ENCODE measurements at regions not wholly inside any gene's neighbourhood (a gene's known extent, or its start where the extent isn't known, plus 50 kb on each side); places are given as distances from the start of the nearest gene placed in this dataset.

DNA sequence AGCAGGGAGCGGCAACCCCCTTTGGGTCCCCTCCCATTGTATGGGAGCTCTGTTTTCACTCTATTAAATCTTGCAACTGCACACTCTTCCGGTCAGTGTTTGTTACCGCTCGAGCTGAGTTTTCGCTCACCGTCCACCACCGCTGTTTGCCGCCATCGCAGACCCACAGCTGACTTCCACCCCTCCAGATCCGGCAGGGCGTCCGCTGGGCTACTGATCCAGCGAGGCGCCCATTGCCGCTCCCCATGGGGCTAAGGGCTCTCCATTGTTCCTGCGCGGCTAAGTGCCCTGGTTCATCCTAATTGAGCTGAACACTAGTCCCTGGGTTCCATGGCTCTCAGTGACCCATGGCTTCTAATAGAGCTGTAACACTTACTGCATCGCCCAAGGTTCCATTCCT lies 115.6 kb upstream of the AUTS2 start (continued):
- no peak for TF ChIP-seq JUND (IDR thresholded peaks at IDR 0.05)

DNA sequence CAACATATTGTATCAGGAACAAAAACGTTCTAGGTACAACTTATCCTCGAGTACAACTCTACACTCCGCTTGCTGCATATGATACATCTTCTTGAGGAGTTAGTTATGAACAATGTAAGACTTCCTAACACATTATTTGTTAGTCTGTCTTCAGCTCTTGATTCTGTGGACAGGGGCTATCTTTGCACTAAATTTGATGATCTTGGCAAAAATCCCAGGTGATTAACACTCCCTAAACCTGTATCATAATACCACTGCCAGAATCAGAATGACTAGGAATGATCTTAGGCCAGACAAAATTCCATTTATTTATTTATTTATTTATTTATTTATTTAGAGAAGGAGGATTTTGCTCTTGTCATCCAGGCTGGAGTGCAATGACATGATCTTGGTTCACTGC lies 108.7 kb upstream of the AUTS2 start:
- WGBS, result 90% methylated on average over 3 of the region's 3 CpGs
- Histone ChIP-seq H3K27ac (ENCODE audit: low read depth in 1 of 2, low read length in 2 of 2) (no peak overlapping the region), H3K9me3 (ENCODE audit: control insufficient read depth in 4 of 4, low read length in 3 of 4) (no peaks in the 10 kb centered on the region), H3K9ac (ENCODE audit: low read depth in 1 of 2, low read length in 2 of 2) (no peak overlapping the region), H3K27me3 (ENCODE audit: control insufficient read depth in 4 of 4, insufficient read depth in 4 of 4, low read length in 3 of 4) (no peaks in the 10 kb centered on the region), H3K36me3 (ENCODE audit: control insufficient read depth in 4 of 4, insufficient read depth in 3 of 4, low read depth in 1 of 4, low read length in 3 of 4) (no peaks in the 10 kb centered on the region), H3K4me3 (ENCODE audit: low read depth in 1 of 3, low read length in 3 of 3) (no peak overlapping the region), H3K4me1 (ENCODE audit: control insufficient read depth in 4 of 4, insufficient read depth in 4 of 4, low read length in 3 of 4) (no peaks in the 10 kb centered on the region)
- DNase-seq (ENCODE audit: low spot score), result no peak
- TF ChIP-seq EGR1 (IDR thresholded peaks at IDR 0.05; ENCODE audit: low read depth in 2 of 2), result no peak

DNA sequence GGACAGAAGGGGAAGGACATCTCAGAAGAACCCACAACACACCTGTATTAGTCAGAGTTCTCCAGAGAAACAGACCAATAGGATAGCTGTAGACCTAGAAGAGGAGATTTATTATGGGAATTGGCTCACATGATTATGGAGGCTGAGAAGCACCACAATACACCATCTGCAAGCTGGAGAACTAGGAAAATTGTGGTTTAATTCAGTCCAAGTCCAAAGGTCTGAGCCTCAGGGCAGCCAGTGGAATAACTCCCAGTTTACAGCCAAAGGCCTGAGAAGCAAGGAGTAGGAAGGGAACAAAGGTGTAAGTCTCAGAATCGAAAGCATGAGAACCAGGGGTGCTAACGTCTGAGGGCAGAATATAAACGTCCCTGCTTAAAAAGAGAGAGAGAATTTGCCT lies 99.6 kb upstream of the AUTS2 start:
- H3K9ac ChIP-seq (ENCODE audit: low read depth in 1 of 2, low read length in 2 of 2), result no peak overlapping the region
- H3K4me3 ChIP-seq (ENCODE audit: low read depth in 1 of 3, low read length in 3 of 3), result no peak overlapping the region
- WGBS, result 89% methylated on average over 3 of the region's 3 CpGs
- DNase-seq (ENCODE audit: low spot score), result no peak
- no peak overlapping the region for H3K27ac ChIP-seq (ENCODE audit: low read depth in 1 of 2, low read length in 2 of 2)
- H3K27me3 ChIP-seq (ENCODE audit: control insufficient read depth in 4 of 4, insufficient read depth in 4 of 4, low read length in 3 of 4), result no peaks in the 10 kb centered on the region
- TF ChIP-seq, protein P1, sequence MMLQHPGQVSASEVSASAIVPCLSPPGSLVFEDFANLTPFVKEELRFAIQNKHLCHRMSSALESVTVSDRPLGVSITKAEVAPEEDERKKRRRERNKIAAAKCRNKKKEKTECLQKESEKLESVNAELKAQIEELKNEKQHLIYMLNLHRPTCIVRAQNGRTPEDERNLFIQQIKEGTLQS (IDR thresholded peaks at IDR 0.05), result no peak
- TF ChIP-seq FOXA2 (IDR thresholded peaks at IDR 0.05) (no peak), HNF4A (conservative IDR thresholded peaks at IDR 0.05) (no peak), GABPA (IDR thresholded peaks at IDR 0.05 in 1 of 2, conservative IDR thresholded peaks at IDR 0.05 in 1 of 2) (no peak)
- TF ChIP-seq, protein P2, sequence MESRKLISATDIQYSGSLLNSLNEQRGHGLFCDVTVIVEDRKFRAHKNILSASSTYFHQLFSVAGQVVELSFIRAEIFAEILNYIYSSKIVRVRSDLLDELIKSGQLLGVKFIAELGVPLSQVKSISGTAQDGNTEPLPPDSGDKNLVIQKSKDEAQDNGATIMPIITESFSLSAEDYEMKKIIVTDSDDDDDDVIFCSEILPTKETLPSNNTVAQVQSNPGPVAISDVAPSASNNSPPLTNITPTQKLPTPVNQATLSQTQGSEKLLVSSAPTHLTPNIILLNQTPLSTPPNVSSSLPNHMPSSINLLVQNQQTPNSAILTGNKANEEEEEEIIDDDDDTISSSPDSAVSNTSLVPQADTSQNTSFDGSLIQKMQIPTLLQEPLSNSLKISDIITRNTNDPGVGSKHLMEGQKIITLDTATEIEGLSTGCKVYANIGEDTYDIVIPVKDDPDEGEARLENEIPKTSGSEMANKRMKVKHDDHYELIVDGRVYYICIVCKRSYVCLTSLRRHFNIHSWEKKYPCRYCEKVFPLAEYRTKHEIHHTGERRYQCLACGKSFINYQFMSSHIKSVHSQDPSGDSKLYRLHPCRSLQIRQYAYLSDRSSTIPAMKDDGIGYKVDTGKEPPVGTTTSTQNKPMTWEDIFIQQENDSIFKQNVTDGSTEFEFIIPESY (IDR thresholded peaks at IDR 0.05), result no peak
- no peaks in the 10 kb centered on the region for H3K9me3 ChIP-seq (ENCODE audit: control insufficient read depth in 4 of 4, low read length in 3 of 4)
- H3K36me3 ChIP-seq (ENCODE audit: control insufficient read depth in 4 of 4, insufficient read depth in 3 of 4, low read depth in 1 of 4, low read length in 3 of 4), result no peaks in the 10 kb centered on the region
- H3K4me1 ChIP-seq (ENCODE audit: control insufficient read depth in 4 of 4, insufficient read depth in 4 of 4, low read length in 3 of 4), result no peaks in the 10 kb centered on the region

DNA sequence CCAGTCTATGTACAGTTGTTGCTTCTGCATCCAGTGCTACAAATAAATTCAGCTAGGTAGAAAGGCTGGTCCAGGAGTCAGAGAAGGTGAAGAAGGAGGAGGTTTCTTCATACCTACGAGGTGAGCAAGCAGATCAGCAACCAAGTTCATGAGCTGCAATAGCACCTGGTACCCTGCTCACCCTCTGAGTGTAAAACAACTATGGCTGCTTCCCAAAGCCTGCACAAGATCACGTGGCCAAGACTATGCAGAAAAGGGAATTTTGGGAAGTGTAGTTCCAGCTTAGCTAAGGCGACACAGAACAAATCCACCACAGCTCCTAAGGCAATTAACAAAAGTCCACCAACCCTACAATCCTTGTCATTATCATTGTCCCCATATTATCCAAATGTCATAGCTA lies 95.9 kb upstream of the AUTS2 start:
- no peaks in the 10 kb centered on the region for H3K36me3 ChIP-seq (ENCODE audit: control insufficient read depth in 4 of 4, insufficient read depth in 3 of 4, low read depth in 1 of 4, low read length in 3 of 4)
- H3K9ac ChIP-seq (ENCODE audit: low read depth in 1 of 2, low read length in 2 of 2), result no peak overlapping the region
- H3K4me3 ChIP-seq (ENCODE audit: low read depth in 1 of 3, low read length in 3 of 3), result no peak overlapping the region
- no peaks in the 10 kb centered on the region for H3K4me1 ChIP-seq (ENCODE audit: control insufficient read depth in 4 of 4, insufficient read depth in 4 of 4, low read length in 3 of 4)
- no peaks in the 10 kb centered on the region for H3K27me3 ChIP-seq (ENCODE audit: control insufficient read depth in 4 of 4, insufficient read depth in 4 of 4, low read length in 3 of 4)
- TF ChIP-seq, protein P3, sequence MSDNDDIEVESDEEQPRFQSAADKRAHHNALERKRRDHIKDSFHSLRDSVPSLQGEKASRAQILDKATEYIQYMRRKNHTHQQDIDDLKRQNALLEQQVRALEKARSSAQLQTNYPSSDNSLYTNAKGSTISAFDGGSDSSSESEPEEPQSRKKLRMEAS (IDR thresholded peaks at IDR 0.05), result no peak
- TF ChIP-seq JUND (IDR thresholded peaks at IDR 0.05), result no peak
- TF ChIP-seq, protein P4, sequence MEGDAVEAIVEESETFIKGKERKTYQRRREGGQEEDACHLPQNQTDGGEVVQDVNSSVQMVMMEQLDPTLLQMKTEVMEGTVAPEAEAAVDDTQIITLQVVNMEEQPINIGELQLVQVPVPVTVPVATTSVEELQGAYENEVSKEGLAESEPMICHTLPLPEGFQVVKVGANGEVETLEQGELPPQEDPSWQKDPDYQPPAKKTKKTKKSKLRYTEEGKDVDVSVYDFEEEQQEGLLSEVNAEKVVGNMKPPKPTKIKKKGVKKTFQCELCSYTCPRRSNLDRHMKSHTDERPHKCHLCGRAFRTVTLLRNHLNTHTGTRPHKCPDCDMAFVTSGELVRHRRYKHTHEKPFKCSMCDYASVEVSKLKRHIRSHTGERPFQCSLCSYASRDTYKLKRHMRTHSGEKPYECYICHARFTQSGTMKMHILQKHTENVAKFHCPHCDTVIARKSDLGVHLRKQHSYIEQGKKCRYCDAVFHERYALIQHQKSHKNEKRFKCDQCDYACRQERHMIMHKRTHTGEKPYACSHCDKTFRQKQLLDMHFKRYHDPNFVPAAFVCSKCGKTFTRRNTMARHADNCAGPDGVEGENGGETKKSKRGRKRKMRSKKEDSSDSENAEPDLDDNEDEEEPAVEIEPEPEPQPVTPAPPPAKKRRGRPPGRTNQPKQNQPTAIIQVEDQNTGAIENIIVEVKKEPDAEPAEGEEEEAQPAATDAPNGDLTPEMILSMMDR (IDR thresholded peaks at IDR 0.05; ENCODE audit: low read depth, low read length, missing input control), result no peak
- TF ChIP-seq, protein P1 (IDR thresholded peaks at IDR 0.05), result no peak
- no peak for DNase-seq (ENCODE audit: low spot score)
- WGBS, result 77% methylated on average over 3 of the region's 3 CpGs
- no peak overlapping the region for H3K27ac ChIP-seq (ENCODE audit: low read depth in 1 of 2, low read length in 2 of 2)
- no peaks in the 10 kb centered on the region for H3K9me3 ChIP-seq (ENCODE audit: control insufficient read depth in 4 of 4, low read length in 3 of 4)
